ENCODE measurements at regions not wholly inside any gene's neighbourhood (a gene's known extent, or its start where the extent isn't known, plus 50 kb on each side); places are given as distances from the start of the nearest gene placed in this dataset.
"Not testable (repeated sequence)": the region's sequence is repeated elsewhere in the genome, so short reads cannot be mapped to it uniquely, and the experiment has no call there.

DNA sequence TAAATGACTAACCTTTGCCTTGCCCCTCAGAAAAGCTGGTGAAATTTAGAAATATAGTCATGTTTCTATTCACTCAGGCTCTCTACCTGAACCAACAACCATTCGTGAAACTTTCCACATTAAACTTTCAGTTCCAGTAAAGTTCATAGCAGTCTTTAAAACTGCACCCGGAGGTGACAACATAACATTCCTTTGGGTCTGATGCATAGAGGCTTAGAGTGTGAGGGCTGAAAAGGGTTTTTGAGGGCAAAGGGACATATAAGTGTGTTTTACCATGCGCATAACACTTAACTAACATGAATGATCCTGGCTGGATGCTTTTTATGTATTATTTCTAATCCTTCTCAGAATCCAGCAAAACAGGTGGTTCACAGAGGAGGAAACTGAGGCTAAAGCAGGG lies 471.7 kb upstream of the MCTP2 start:
- FAIRE-seq (no peak), DNase-seq (no peak), ATAC-seq (no peak)
- H3K27ac ChIP-seq = no peak overlapping the region
- TF ChIP-seq, protein P1, sequence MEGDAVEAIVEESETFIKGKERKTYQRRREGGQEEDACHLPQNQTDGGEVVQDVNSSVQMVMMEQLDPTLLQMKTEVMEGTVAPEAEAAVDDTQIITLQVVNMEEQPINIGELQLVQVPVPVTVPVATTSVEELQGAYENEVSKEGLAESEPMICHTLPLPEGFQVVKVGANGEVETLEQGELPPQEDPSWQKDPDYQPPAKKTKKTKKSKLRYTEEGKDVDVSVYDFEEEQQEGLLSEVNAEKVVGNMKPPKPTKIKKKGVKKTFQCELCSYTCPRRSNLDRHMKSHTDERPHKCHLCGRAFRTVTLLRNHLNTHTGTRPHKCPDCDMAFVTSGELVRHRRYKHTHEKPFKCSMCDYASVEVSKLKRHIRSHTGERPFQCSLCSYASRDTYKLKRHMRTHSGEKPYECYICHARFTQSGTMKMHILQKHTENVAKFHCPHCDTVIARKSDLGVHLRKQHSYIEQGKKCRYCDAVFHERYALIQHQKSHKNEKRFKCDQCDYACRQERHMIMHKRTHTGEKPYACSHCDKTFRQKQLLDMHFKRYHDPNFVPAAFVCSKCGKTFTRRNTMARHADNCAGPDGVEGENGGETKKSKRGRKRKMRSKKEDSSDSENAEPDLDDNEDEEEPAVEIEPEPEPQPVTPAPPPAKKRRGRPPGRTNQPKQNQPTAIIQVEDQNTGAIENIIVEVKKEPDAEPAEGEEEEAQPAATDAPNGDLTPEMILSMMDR (IDR thresholded peaks at IDR 0.05) = no peak
- intact Hi-C loops (cut with DNase I) = no loop called here
- H3K9me3 ChIP-seq = no peaks in the 10 kb centered on the region
- H3K4me1 ChIP-seq = peaks cover 0 to 3% (median 0%) of the 10 kb centered on the region in 3 donors
- WGBS, 2 donors = 55 to 68% methylated on average over 3 of the region's 3 CpGs
- no peaks in the 10 kb centered on the region for H3K36me3 ChIP-seq
- H3K4me3 ChIP-seq = no peak overlapping the region
- H3K27me3 ChIP-seq = no peaks in the 10 kb centered on the region

DNA sequence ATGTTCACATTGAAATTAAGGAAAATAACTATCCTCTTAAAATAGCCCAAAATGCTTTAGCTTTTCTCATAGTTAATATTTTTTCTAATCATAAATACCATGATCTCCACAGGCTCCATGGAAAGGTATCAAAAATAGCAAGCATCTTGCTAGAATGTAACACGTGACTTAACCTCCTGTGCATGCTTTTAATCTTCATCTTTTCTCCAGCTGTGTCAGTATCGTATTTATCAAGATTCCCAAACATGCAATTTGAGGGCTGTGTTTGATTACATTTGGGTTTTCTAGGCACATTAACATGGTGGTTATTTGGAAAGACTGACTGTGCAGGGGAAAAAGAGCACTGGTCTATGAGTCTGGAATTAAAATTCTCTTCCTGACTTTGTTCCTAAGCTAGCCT lies 472.5 kb upstream of the MCTP2 start:
- H3K27me3 ChIP-seq = no peaks in the 10 kb centered on the region
- 47 to 63% methylated on average over 2 of the region's 2 CpGs for WGBS, 2 donors
- intact Hi-C loops (cut with DNase I) = no loop called here

DNA sequence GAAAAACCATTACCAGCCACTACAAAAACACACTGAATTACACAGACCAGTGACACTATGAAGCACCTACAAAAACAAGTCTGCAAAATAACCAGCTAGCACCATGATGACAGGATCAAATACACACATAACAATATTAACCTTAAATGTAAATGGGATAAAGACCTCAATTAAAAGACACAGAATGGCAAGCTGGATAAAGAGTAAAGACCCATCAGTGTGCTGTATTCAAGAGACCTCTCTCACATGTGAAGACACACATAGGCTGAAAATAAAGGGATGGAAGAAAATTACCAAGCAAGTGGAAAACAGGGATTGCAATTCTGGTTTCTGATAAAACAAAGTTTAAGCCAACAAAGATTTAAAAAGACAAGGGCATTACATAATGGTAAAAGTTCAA lies 482.7 kb upstream of the MCTP2 start:
- Histone ChIP-seq H3K4me3 (no peak overlapping the region), H3K4me1 (no peaks in the 10 kb centered on the region), H3K27me3 (no peaks in the 10 kb centered on the region), H3K27ac (no peak overlapping the region), H3K9me3 (no peaks in the 10 kb centered on the region), H3K36me3 (no peaks in the 10 kb centered on the region)
- DNase-seq = no peak
- no peak for FAIRE-seq
- intact Hi-C loops (cut with DNase I) = no loop called here
- no peak for ATAC-seq
- TF ChIP-seq, protein P1 (IDR thresholded peaks at IDR 0.05) = no peak

More for the DNA sequence above, 472.5 kb upstream of the MCTP2 start:
- FAIRE-seq = no peak
- H3K4me1 ChIP-seq = peaks cover 0 to 3% (median 0%) of the 10 kb centered on the region in 3 donors
- no peak for DNase-seq
- H3K36me3 ChIP-seq = no peaks in the 10 kb centered on the region
- no peak overlapping the region for H3K4me3 ChIP-seq
- no peak overlapping the region for H3K27ac ChIP-seq
- TF ChIP-seq, protein P1 (IDR thresholded peaks at IDR 0.05) = no peak
- H3K9me3 ChIP-seq = no peaks in the 10 kb centered on the region
- no peak for ATAC-seq

DNA sequence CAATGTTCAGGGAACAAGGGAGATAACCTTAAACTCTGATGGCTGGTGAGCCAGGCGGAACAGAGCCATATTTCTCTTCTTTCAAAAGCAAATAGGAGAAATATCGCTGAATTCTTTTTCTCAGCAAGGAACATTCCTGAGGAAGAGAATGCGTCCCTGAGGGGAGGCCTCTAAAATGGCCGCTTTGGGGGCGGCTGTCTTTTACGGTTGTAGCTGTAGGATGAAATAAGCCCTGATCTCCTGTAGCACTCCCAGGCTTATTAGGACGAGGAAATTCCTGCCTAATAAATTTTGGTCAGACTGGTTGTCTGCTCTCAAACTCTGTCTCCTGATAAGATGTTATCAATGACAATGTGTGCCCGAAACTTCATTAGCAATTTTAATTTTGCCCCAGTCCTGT lies 496.4 kb upstream of the MCTP2 start:
- H3K4me1 ChIP-seq; H3K9me3 ChIP-seq; H3K27ac ChIP-seq; ATAC-seq; H3K27me3 ChIP-seq; intact Hi-C loops (cut with DNase I); FAIRE-seq; DNase-seq; H3K4me3 ChIP-seq; H3K36me3 ChIP-seq: not testable (repeated sequence)
- WGBS, 2 donors = 88 to 91% methylated on average over 7 to 8 of the region's 8 CpGs

DNA sequence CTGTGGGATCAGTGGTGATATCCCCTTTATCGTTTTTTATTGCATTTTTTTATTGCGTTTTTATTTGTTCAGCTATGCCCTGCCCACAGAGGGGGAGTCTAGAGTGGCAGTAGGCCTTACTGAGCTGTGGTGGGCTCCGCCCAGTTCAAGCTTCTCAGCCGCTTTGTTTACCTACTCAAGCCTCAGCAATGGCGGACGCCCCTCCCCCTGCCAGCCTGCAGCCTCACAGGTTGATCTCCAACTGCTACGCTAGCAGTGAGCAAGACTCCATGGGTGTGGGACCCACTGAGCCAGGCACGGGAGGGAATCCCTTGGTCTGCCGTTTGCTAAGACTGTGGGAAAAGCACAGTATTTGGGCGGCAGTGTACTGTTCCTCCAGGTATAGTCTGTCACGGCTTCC lies 500.6 kb upstream of the MCTP2 start:
- H3K36me3 ChIP-seq = no peaks in the 10 kb centered on the region
- FAIRE-seq = no peak
- no peak overlapping the region for H3K4me3 ChIP-seq
- no peaks in the 10 kb centered on the region for H3K4me1 ChIP-seq
- H3K27ac ChIP-seq = no peak overlapping the region
- H3K9me3 ChIP-seq = no peaks in the 10 kb centered on the region
- intact Hi-C loops (cut with DNase I) = no loop called here
- ATAC-seq = no peak
- H3K27me3 ChIP-seq = no peaks in the 10 kb centered on the region
- WGBS, 2 donors = 75 to 76% methylated on average over 11 of the region's 11 CpGs
- peak in 1 of 6 donors; percentile 18 for DNase-seq
- TF ChIP-seq, protein P1 (IDR thresholded peaks at IDR 0.05) = no peak

DNA sequence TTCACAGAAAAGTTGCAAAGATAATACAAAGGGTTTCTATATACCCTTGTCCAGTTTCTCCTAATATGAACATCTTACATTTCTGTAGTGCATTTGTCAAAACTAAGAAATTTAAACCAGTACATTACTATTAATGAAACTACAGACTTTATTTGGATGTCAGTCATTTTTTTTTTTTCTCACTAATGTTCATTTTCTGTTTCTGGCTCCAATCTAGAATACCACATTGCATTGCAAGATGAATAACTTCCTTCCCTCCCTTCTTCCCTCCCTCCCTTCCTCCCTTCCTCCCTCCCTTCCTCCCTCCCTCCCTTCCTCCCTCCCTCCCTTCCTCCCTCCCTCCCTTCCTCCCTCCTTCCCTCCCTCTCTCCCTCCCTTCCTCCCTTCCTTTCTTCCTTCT lies 509.2 kb upstream of the MCTP2 start:
- H3K4me3 ChIP-seq = no peak overlapping the region
- DNase-seq (no peak), ATAC-seq (no peak), FAIRE-seq (no peak)
- TF ChIP-seq, protein P1 (IDR thresholded peaks at IDR 0.05) = no peak
- H3K36me3 ChIP-seq = no peaks in the 10 kb centered on the region
- H3K27me3 ChIP-seq = no peaks in the 10 kb centered on the region
- intact Hi-C loops (cut with DNase I) = no loop called here
- peaks cover 0 to 9% (median 0%) of the 10 kb centered on the region in 3 donors for H3K4me1 ChIP-seq
- H3K9me3 ChIP-seq = no peaks in the 10 kb centered on the region
- H3K27ac ChIP-seq = no peak overlapping the region
